Suppressor macrophage treated with lipopolysaccharide for 4 hours (primary cell): ENCODE measurements at regions not wholly inside any gene's neighbourhood (a gene's known extent, or its start where the extent isn't known, plus 50 kb on each side); places are given as distances from the start of the nearest gene placed in this dataset.

Experiments
- DNase-seq: peaks from one replicate; pipeline ENCODE4 v3.0.0-alpha.2; 2020

- no peak for DNase-seq
Measured at GRCh38 chr17:79305376-79305767, 230.7 kb downstream of the ENGASE start.

- no peak for DNase-seq
Measured at GRCh38 chr17:79304884-79305283, 230.3 kb downstream of the ENGASE start.

GRCh38 chr17:79303641-79304205, 229.1 kb downstream of the ENGASE start:
- no peak for DNase-seq

GRCh38 chr17:79301469-79301868, 226.8 kb downstream of the ENGASE start:
- DNase-seq = no peak

DNA sequence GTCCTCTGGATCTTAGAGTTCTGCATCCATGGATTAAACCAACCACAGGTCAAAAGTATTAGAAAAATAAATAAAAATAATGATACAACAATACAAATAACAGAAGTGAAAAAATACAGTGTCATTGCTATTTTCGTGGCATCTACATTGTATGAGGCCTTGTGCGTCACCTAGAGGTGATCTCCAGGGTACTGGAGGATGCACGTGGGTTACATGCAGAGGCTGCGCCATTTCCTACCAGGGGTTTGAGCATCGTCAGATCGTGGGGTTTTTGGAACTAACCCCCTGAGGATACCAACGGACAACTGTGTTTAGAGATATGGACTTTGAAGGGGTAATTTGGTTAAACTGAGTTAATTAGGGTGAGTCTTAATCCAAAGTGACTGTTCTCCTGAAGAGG, 224.7 kb downstream of the ENGASE start:
- no peak for DNase-seq

- DNase-seq = no peak
Measured at GRCh38 chr17:79298799-79299198, 224.2 kb downstream of the ENGASE start.

- no peak for DNase-seq
Measured at GRCh38 chr17:79296243-79296642, 221.6 kb downstream of the ENGASE start.

DNA sequence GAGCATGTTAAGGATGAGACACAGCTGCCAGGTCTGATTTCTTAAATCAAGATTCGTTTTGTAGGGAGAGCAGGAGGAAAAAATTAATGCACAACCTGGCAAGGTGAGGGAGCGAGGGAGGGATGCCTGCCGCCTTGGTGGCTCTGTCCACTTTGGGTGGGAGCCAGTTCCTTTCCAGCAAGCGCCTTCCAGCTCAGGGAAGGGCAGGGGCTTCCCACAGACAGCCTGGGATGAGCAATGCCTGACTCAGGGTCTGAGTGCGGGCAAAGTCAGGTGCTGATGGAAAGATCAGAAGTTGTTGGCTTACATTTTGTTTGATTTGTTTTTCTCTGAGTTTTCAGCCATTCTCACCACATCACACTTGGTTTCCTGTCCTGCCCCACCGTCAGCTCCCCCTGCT, 220.7 kb downstream of the ENGASE start:
- DNase-seq = no peak

DNA sequence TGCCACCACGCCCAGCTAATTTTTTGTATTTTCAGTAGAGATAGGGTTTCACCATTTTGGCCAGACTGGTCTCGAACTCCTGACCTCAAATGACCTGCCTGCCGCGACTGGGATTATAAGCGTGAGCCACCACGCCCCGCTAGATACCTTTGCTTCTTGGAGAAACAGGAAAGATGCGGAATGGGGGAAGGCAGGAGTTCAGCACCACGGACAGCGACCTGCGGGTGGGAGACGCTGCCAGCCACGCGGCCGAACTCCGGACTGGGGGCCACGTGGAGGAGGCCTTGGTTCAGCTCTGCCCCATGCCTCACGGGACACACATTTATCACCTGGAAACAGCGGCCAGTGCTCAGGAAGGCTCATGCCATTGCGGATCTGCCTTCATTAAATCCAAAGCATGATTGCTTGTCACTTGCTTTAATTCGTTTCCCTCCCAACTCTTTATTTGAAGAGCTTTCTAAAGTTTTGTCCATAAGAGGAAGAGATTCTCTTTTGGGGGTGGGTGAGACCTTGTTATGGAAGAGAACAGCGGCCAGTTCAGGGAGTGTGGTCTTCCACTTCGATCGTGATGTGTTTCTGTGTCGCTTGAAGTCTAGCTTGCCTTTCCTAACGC, 219.9 kb downstream of the ENGASE start:
- DNase-seq = peak; percentile 35

- DNase-seq = no peak
Measured at GRCh38 chr17:79292501-79292900, 217.9 kb downstream of the ENGASE start.

GRCh38 chr17:79291391-79291790, 216.8 kb downstream of the ENGASE start:
- DNase-seq = no peak

DNA sequence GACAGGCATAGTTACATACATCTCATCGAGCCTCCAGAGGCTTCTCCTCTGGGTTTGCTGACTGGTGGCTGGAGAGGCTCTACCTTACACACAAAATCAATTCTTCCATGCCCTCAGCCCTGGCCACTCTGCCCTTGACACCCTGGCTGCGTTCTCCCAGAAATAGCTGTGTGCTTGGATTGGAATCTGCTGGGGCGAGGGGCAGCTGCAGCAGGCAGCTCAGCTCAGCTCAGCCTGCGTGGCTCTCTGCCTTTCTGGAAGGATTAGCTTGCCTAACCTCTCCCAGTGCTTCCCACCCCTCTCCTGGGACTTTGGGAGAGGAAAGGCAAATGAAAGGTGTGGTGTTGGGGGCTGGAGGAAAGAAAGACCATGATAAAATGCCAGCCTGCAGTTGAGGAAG, 216.1 kb downstream of the ENGASE start:
- no peak for DNase-seq

GRCh38 chr17:79288950-79289349, 214.3 kb downstream of the ENGASE start:
- no peak for DNase-seq

DNA sequence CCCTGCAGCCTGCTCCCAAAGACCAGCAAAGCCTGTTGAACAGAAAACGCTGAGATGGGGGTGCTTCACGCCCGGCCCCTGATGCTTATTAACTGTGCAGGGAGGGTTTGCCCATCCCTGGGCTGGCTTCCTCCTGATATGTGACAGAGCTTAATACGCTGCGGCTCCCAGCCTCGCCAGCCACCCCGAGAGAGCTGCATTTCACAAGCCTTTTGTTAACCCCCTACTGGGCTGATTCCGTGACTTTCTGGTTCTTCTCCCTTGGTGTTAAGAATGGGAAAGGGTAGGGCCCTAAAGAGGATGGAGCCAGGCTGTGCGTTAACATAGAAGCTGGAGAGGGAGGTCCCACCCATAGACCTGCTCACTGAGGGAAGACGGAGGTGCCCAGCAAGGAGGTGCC, 211.8 kb downstream of the ENGASE start:
- no peak for DNase-seq

GRCh38 chr17:79285973-79286372, 211.3 kb downstream of the ENGASE start:
- no peak for DNase-seq

GRCh38 chr17:79282294-79282693, 207.7 kb downstream of the ENGASE start:
- DNase-seq = no peak

DNA sequence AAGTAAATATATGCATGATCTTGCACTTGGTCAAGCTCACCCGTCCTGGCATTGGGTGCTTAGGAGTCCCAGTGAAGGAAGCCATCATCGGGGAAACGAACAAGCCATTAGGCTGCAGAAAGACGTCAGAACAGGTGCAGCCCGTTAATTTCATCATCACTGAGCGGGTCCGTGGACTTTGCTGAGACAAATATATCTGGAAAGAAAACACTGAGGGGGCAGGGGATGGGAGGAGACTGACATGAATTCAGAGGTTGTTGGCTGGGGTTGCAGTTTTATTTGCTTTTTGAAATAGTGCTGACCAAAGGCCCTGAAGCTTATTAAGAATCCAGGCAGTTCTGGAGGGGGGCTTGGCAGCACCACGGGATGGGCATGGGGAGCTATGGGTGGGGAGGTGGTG, 207.2 kb downstream of the ENGASE start:
- DNase-seq = no peak

- no peak for DNase-seq
Measured at GRCh38 chr17:79280866-79281572, 206.4 kb downstream of the ENGASE start.

DNA sequence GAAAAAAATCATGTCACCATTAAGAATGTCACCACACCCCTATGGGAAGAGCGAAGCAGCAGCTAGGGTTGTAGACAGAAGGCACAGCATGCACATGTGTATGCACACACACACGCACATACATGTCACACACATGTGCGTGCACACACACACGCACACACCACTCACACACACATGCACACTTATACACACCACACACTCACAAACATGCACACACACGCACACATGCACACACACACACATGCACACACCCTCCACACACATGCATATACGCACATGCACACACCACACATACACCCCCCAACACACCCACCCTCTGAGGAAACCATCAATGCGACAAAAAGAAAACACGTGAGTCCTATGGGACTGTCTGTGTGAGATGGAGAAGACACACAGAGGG, 205.4 kb downstream of the ENGASE start:
- DNase-seq = no peak

DNA sequence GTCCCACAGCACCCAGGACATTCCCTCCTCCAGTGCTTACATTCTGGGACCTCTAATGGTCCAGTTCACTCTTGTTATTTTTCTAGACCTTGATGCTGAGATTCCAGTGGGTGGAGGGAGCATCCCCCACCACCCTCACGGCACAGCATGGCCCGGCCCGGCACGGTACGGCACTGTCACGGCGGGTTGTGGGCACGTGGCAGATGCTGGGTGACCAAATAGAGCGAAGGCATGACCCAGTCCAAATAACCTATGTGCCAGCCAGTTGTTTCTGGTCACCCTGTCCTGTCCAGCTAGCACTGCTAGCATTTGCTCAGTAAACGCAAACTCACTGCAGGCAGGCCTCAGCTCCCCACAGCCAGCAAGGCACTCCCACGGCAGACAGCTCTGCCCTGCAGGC, 204.7 kb downstream of the ENGASE start:
- no peak for DNase-seq

DNA sequence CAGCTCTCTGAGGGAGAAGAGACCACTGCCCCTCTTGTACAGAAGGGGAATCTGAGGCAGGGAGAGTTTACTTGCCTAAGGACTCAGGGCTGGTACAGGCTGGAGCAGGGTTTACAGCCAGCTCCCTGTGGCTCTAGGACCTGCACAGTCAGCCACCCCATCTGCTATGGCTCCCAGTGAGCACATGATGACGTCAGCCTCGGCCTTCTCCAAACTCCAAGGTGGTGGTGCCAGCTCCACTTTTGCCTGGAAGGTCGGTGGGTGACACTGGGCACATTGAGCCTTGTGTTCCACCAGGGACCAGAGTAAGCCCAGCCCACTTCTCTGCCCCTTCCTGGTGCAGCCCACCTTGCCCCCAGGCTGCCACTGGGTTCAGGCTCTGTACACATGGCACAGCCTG, 202.2 kb downstream of the ENGASE start:
- DNase-seq = no peak

GRCh38 chr17:79273660-79274059, 199.0 kb downstream of the ENGASE start:
- DNase-seq = no peak

DNA sequence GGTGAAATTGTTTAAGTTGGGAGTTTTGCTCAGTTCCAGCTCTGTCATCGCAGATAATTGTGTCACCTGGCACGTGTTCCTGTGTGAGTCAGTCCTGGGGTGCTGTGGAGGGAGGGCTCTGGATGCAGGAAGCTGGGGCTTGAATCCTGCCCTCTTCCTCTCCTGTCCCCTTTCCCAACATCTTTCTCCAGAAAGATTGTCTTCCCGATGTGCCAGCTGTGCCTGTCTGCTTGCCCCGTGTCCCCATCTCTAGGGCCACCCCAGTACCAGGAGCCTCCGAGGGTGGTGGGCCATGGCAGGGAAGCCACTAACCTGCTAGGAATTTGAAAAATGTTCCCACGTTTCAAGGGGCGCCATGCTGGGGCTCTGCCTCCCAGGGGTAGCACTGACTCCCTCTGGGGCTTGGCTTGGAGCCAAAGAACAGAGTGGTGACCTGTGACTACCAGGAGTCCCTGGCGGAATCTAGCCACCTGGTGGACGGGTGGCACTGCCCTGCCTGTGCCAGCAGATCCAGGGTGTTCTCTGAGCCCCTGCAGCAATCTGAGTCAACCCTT, 198.1 kb downstream of the ENGASE start:
- no peak for DNase-seq

GRCh38 chr17:79272220-79272619, 197.6 kb downstream of the ENGASE start:
- no peak for DNase-seq
